H1 (cell line): ENCODE measurements at regions not wholly inside any gene's neighbourhood (a gene's known extent, or its start where the extent isn't known, plus 50 kb on each side); places are given as distances from the start of the nearest gene placed in this dataset.

Source experiments
- CTCF ChIA-PET: fragments of 300-600 bp; sonication (Branson Sonifier 250); formaldehyde crosslinking; loops from one replicate; lab custom pipeline; 2021; ENCODE audit not compliant: partially characterized antibody; lab: Charles Lee
- POLR2A ChIA-PET: fragments of 300-600 bp; sonication (Branson Sonifier 250); formaldehyde crosslinking; loops from one replicate; lab custom pipeline; 2021; ENCODE audit warnings: inconsistent platforms; ENCODE audit not compliant: partially characterized antibody; lab: Charles Lee
- DNase-seq, 2 experiments: peaks; one replicate each; pipeline versions ENCODE4 v3.0.0 to v3.0.0-alpha.2; 2010 to 2022; ENCODE audit warnings: low spot score in 2 of 2, low read depth in 1 of 2, mixed read lengths in 1 of 2
- FAIRE-seq: peaks from 2 replicates; lab custom pipeline; 2011; peaks lifted over from hg19 to GRCh38; lab: Jason Lieb, UNC
- H2AFZ ChIP-seq: 2 replicates; pipeline ENCODE4 v1.8.1; 2012; ENCODE audit warnings: low read length, inconsistent platforms
- H2AK5ac ChIP-seq: 2 replicates; pipeline ENCODE4 v1.6.1; 2013; ENCODE audit warnings: low read depth, low read length
- H2BK120ac ChIP-seq: replicated peaks from 2 replicates; pipeline ENCODE3; 2013; ENCODE audit warnings: low read depth, low read length, inconsistent platforms
- H2BK12ac ChIP-seq: 2 replicates; pipeline ENCODE4 v1.6.1; 2013; ENCODE audit warnings: low read depth, low read length
- H2BK15ac ChIP-seq: 2 replicates; pipeline ENCODE4 v1.6.1; 2013; ENCODE audit warnings: low read length
- H2BK20ac ChIP-seq: 2 replicates; pipeline ENCODE4 v1.6.1; 2013; ENCODE audit warnings: low read length
- H2BK5ac ChIP-seq: 2 replicates; pipeline ENCODE4 v1.6.1; 2013; ENCODE audit warnings: low read depth, low read length
- H3K14ac ChIP-seq: 2 replicates; pipeline ENCODE4 v1.6.1; 2013; ENCODE audit warnings: inconsistent platforms; ENCODE audit not compliant: insufficient read length
- H3K18ac ChIP-seq: 2 replicates; pipeline ENCODE4 v1.6.1; 2013; ENCODE audit warnings: low read length; ENCODE audit errors: extremely low read depth
- H3K23ac ChIP-seq: 2 replicates; pipeline ENCODE4 v1.6.1; 2013; ENCODE audit warnings: inconsistent platforms; ENCODE audit not compliant: insufficient read length
- H3K23me2 ChIP-seq: 2 replicates; pipeline ENCODE4 v1.6.1; 2013; ENCODE audit warnings: low read depth, low read length
- H3K27ac ChIP-seq: 2 replicates; pipeline ENCODE4 v1.6.1; 2011; ENCODE audit warnings: low read depth, low read length, inconsistent platforms
- H3K27me3 ChIP-seq, 4 experiments: replicated peaks in 1 of 4; 1 replicate in 1 of 4; 2 replicates in 3 of 4; pipeline versions ENCODE4 v1.6.1 to v1.8.1; 2011 to 2013; ENCODE audit warnings: low read length in 3 of 4, mild to moderate bottlenecking in 3 of 4, inconsistent platforms in 2 of 4, mixed read lengths in 2 of 4, moderate library complexity in 1 of 4; ENCODE audit not compliant: control insufficient read depth in 3 of 4, insufficient read depth in 3 of 4; ENCODE audit errors: extremely low read depth in 1 of 4
- H3K36me3 ChIP-seq, 4 experiments: 2 replicates each; pipeline versions ENCODE4 v1.6.1 to v1.8.1; 2011 to 2013; ENCODE audit warnings: mild to moderate bottlenecking in 4 of 4, low read length in 3 of 4, moderate library complexity in 2 of 4, control low read depth in 1 of 4, inconsistent platforms in 1 of 4; ENCODE audit not compliant: insufficient read depth in 4 of 4, control insufficient read depth in 2 of 4
- H3K4ac ChIP-seq: replicated peaks from 2 replicates; pipeline ENCODE3; 2013; ENCODE audit warnings: low read length, low read depth, mixed read lengths, inconsistent platforms; ENCODE audit not compliant: insufficient read length
- H3K4me1 ChIP-seq, 4 experiments: replicated peaks in 1 of 4; 1 replicate in 1 of 4; 2 replicates in 3 of 4; pipeline versions ENCODE4 v1.6.1 to v1.8.1; 2011 to 2013; ENCODE audit warnings: low read length in 3 of 4, inconsistent platforms in 2 of 4, mixed read lengths in 1 of 4; ENCODE audit not compliant: insufficient read depth in 4 of 4, control insufficient read depth in 3 of 4
- H3K4me2 ChIP-seq, 2 experiments: 2 replicates each; pipeline versions ENCODE4 v1.6.1 to v1.8.1; 2011 to 2013; ENCODE audit warnings: low read depth in 2 of 2, low read length in 2 of 2, control low read depth in 1 of 2, inconsistent platforms in 1 of 2, mild to moderate bottlenecking in 1 of 2; ENCODE audit not compliant: insufficient read depth in 1 of 2
- H3K4me3 ChIP-seq, 4 experiments: fragments of 200-600, 300-600 bp in 1 of 4; sonication (generic), shearing (Covaris generic), sonication (Bioruptor Twin) in 1 of 4; 2 replicates each; pipeline versions ENCODE4 v1.5.1 to v1.8.1; 2011 to 2016; ENCODE audit warnings: low read length in 4 of 4, low read depth in 3 of 4, control low read depth in 2 of 4, inconsistent platforms in 2 of 4, mild to moderate bottlenecking in 2 of 4, mixed read lengths in 1 of 4, moderate library complexity in 1 of 4; ENCODE audit not compliant: insufficient read depth in 2 of 4; ENCODE audit errors: extremely low read depth in 1 of 4
- H3K56ac ChIP-seq: replicated peaks from 2 replicates; pipeline ENCODE3; 2013; ENCODE audit warnings: low read depth, mild to moderate bottlenecking, mixed read lengths, low read length, inconsistent platforms; ENCODE audit not compliant: insufficient read length
- H3K79me1 ChIP-seq: 2 replicates; pipeline ENCODE4 v1.6.1; 2013; ENCODE audit warnings: low read depth, low read length, control low read depth
- H3K79me2 ChIP-seq, 2 experiments: 2 replicates each; pipeline versions ENCODE4 v1.6.1 to v1.8.1; 2012 to 2013; ENCODE audit warnings: low read length in 2 of 2, mild to moderate bottlenecking in 2 of 2, inconsistent platforms in 1 of 2; ENCODE audit not compliant: insufficient read depth in 2 of 2, control insufficient read depth in 1 of 2
- H3K9ac ChIP-seq, 4 experiments: replicated peaks in 1 of 4; 1 replicate in 1 of 4; 2 replicates in 3 of 4; pipeline versions ENCODE4 v1.6.1 to v1.8.1; 2011 to 2013; ENCODE audit warnings: low read depth in 3 of 4, low read length in 3 of 4, control low read depth in 2 of 4, mild to moderate bottlenecking in 2 of 4, moderate library complexity in 2 of 4, inconsistent platforms in 1 of 4; ENCODE audit errors: extremely low read depth in 1 of 4
- H3K9me3 ChIP-seq, 2 experiments: 2 replicates each; pipeline versions ENCODE4 v1.6.1 to v1.8.1; 2012 to 2013; ENCODE audit warnings: mild to moderate bottlenecking in 2 of 2, moderate library complexity in 2 of 2, control low read depth in 1 of 2, inconsistent platforms in 1 of 2, low read depth in 1 of 2, low read length in 1 of 2, mixed read lengths in 1 of 2; ENCODE audit not compliant: insufficient read depth in 2 of 2
- H4K20me1 ChIP-seq, 2 experiments: replicated peaks in 1 of 2; 2 replicates each; pipeline versions ENCODE3 to v1.8.1; 2011 to 2013; ENCODE audit warnings: inconsistent platforms in 2 of 2, low read length in 2 of 2, mild to moderate bottlenecking in 1 of 2; ENCODE audit not compliant: insufficient read depth in 2 of 2, control insufficient read depth in 1 of 2
- H4K5ac ChIP-seq: 2 replicates; pipeline ENCODE4 v1.6.1; 2013; ENCODE audit warnings: low read length, low read depth, mixed read lengths, inconsistent platforms; ENCODE audit not compliant: insufficient read length
- H4K8ac ChIP-seq: 2 replicates; pipeline ENCODE4 v1.8.0; 2013; ENCODE audit warnings: mild to moderate bottlenecking, moderate library complexity, low read length, inconsistent platforms; ENCODE audit not compliant: insufficient read depth; ENCODE audit errors: extremely low read depth
- H4K91ac ChIP-seq: replicated peaks from 2 replicates; pipeline ENCODE3; 2013; ENCODE audit warnings: low read length, mixed read lengths, inconsistent platforms; ENCODE audit not compliant: insufficient read length
- EZH2 ChIP-seq: fragments of 200-600 bp; sonication (generic); IDR thresholded peaks from 2 replicates; pipeline ENCODE4 v1.7.1; 2012; ENCODE audit warnings: low read depth, mild to moderate bottlenecking, moderate library complexity, low read length, inconsistent platforms; ENCODE audit not compliant: severe bottlenecking
- RBBP5 ChIP-seq: IDR thresholded peaks from 2 replicates; pipeline ENCODE4 v1.7.1; 2012; ENCODE audit warnings: low read depth, mild to moderate bottlenecking, inconsistent platforms, low read length, moderate library complexity, borderline replicate concordance
- RNF2 ChIP-seq: fragments of 200-900, 300-1000 bp; sonication (generic); IDR thresholded peaks from 2 replicates; pipeline ENCODE4 v1.7.1; 2016; ENCODE audit warnings: borderline replicate concordance, low read depth, mild to moderate bottlenecking, antibody characterized with exemption, low read length; ENCODE audit not compliant: poor library complexity, severe bottlenecking; ENCODE audit errors: missing control alignments
- SP1 ChIP-seq: IDR thresholded peaks from 2 replicates; pipeline ENCODE4 v1.6.1; 2011; ENCODE audit warnings: low read depth, low read length
- SRF ChIP-seq: IDR thresholded peaks from 2 replicates; pipeline ENCODE4 v1.6.1; 2011; ENCODE audit warnings: mild to moderate bottlenecking, low read depth, low read length, moderate library complexity
- SUZ12 ChIP-seq: fragments of 200-600 bp; sonication (generic); IDR thresholded peaks from 2 replicates; pipeline ENCODE4 v1.6.1; 2012; ENCODE audit warnings: mild to moderate bottlenecking, inconsistent platforms, low read length, moderate library complexity, mixed read lengths
- WGBS, 2 experiments: shearing (Covaris generic) in 1 of 2; methylation state at CpG; one replicate each; pipeline versions ENCODE4 v1.1.6 to v1.1.7; 2013 to 2015; ENCODE audit warnings: low lambda C conversion rate in 2 of 2, mixed read lengths in 2 of 2, inconsistent platforms in 1 of 2, low coverage in 1 of 2, missing lambda C conversion rate in 1 of 2; ENCODE audit not compliant: insufficient replicate concordance in 2 of 2, insufficient coverage in 1 of 2, insufficient read length in 1 of 2; ENCODE audit errors: extremely low coverage in 1 of 2, missing lambda C conversion rate in 1 of 2; 5-methylcytosine and 5-hydroxymethylcytosine counted together

DNA sequence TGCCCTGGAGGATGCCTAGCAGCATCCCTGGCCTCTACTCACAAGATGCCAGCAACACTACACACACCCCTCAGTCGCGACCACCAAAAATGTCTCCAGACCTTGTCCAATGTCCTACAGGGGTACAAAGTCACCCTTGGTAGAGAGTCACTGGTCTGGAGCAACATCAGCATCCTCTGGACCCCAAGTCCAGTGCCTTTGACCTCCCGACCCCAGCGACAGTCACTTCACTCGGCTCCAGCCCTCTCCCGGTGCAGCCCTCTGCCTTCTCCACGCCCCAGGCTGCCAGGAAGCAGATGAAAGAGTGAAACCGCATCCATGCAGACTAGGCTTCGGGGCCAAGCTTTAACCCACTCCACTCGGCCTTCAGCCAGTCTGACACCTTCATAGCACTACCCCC lies 92.0 kb upstream of the SRSF6 start:
- no peak overlapping the region for H3K9ac ChIP-seq
- no peak for FAIRE-seq

More for the DNA sequence above, 92.0 kb upstream of the SRSF6 start:
- Histone ChIP-seq H3K27ac (no peak overlapping the region), H2BK120ac (no peak overlapping the region), H3K14ac (no peak overlapping the region), H3K18ac (no peak overlapping the region), H3K4me2 (no peak overlapping the region), H2AK5ac (no peak overlapping the region), H3K36me3 (no peaks in the 10 kb centered on the region), H2BK5ac (no peak overlapping the region), H3K23me2 (no peaks in the 10 kb centered on the region), H3K4me1 (no peaks in the 10 kb centered on the region), H2BK20ac (no peak overlapping the region), H3K27me3 (no peaks in the 10 kb centered on the region; a peak in 1 of 7 replicates), H3K79me1 (no peaks in the 10 kb centered on the region), H2BK15ac (no peak overlapping the region), H3K4me3 (no peak overlapping the region), H2AFZ (no peak overlapping the region), H4K5ac (no peak overlapping the region), H3K23ac (no peak overlapping the region), H3K79me2 (no peaks in the 10 kb centered on the region), H3K9me3 (no peaks in the 10 kb centered on the region), H4K8ac (no peak overlapping the region), H4K20me1 (no peaks in the 10 kb centered on the region), H3K4ac (no peak overlapping the region), H2BK12ac (no peak overlapping the region), H3K56ac (no peak overlapping the region), H4K91ac (no peak overlapping the region)
- no peak for DNase-seq
- 89% methylated on average over 10 of the region's 10 CpGs; no CpG with 5 or more reads in 1 of the 2 experiments for WGBS, 2 experiments
- POLR2A ChIA-PET, result no interaction called here
- TF ChIP-seq SRF, result no peak
- no peak for TF ChIP-seq EZH2
- no peak for TF ChIP-seq SP1
- no peak for TF ChIP-seq SUZ12
- no peak for TF ChIP-seq RNF2
- TF ChIP-seq RBBP5, result no peak
- CTCF ChIA-PET, result no interaction called here
